ENCODE measurements at regions not wholly inside any gene's neighbourhood (a gene's known extent, or its start where the extent isn't known, plus 50 kb on each side); places are given as distances from the start of the nearest gene placed in this dataset.

DNA sequence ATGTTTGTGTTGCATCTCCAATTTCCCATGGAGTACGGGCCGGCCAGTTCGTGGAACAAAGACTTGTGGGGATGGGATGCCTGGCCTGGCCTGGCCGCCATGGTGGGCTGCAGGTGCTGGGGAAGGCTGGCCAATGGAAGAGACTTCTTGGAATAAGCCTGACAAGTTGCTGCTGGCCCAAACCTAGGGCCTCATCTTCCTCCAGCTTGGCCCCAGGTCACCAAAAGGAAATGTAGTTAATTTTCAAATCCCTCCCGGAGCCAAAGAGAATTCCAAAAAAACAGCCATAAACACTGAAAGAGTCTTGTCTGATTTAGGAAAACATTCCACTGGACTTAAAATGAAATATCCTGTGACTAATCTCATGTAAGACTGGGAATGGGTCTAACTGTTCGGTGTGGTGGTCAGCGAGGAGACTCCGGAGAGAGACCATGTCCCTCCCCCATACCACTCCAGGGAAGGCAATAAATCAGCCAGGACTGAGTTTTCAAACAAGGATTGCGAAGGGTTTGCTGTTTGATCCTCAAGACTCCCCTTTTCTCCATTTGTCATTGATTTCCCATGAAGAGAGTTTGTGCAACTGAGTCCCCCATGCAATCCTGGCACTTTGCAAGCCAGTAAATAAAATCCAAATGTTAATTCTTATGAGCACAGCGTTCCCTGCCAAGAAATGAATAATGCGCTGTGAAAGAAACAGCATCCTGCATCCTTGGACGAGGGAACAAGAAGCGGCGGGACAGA, 128.7 kb upstream of the HABP2 start:
- no peak for DNase-seq

DNA sequence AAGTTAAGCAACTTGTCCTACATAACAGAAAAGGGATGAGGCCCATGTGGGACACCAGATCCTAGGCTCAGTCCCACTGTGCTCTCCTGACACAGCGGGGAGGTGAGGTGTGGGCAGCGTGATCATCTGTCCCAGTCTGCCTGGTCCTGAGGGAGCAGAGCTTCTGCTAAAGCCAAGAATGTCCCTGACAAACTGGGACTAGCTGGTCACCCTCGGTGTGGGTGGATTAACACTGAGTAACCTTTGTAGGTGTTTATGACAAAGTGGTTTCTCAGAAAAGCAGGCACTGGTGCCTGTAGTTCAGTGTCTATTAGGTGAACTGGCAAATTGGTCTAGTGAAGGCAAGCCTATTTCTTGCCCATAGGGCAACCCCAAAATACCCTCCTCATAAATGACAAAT, 127.8 kb upstream of the HABP2 start:
- no peak for DNase-seq

DNA sequence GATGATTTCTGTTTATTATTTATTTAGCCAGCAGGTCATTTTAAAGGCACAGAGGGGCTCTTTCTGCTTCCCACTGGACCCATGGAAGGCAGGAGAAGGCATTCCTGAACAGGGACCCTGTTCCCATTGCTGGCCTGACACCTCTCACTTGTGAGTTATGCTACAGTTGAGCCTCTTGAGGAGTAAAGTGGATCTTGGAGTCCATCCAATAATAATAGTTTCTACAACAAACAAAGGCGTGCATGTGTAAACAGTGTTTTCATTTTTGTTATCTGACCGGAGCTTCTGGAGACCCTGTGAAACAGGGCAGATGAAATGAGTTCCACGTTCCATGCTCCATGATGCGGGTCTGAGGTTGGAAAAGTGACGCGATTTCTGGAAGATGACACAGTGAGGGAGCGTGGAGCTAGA, 127.3 kb upstream of the HABP2 start:
- DNase-seq, result no peak

DNA sequence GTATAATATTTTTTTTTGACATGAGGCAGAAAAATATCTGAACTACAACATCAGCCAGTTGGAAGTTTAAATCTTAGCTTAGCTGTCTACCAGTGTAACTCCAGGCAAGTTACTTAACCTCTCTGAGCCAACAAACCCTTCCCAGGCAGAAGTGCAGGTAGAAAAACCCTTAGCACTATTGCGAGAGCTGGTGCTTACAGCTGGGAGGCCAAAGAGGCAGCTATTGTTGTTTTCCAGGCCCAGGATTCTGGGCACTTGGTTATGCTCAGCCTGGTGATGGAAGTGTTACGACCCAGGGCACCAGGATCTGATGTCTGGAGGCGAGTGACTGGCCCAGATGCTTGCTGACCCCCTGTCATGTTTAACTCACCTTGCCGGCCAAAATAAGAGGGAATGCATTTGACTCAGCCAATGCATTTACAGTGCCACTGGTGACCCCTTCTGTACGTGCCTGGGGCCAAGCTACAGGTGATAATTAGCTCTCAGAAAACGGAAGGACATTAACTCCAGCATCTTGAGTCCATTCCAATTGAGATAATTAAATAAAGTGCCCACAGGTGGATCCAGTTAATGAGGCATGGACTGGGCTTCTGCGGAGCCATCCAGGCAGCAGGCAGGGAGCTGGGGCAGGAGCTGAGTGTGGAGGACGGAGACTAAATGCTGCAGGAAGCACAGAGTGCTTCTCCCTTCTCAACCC, 126.5 kb upstream of the HABP2 start:
- no peak for DNase-seq

DNA sequence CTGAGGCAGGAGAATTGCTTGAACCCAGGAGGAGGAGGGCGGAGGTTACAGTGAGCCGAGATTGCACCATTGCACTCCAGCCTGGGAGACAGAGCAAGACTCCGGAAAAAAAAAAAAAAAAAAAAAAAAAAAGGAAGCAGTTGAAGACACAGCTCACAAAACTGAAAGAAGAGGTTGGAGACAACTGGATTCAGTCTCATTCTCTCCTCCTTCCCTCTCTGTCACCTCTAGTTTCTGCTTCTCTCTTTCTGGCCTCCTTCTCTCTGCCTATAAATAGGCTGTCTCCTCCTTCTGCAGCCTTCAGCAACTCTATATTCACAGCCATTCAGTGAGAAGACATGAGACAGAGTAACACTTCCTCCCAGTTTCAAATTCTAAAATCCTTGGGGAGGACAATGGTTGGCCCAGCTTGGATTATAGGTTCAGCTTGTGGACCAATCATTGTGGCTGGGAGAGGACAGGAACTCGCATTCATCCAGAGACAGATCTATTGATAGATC, 125.6 kb upstream of the HABP2 start:
- DNase-seq, result no peak

DNA sequence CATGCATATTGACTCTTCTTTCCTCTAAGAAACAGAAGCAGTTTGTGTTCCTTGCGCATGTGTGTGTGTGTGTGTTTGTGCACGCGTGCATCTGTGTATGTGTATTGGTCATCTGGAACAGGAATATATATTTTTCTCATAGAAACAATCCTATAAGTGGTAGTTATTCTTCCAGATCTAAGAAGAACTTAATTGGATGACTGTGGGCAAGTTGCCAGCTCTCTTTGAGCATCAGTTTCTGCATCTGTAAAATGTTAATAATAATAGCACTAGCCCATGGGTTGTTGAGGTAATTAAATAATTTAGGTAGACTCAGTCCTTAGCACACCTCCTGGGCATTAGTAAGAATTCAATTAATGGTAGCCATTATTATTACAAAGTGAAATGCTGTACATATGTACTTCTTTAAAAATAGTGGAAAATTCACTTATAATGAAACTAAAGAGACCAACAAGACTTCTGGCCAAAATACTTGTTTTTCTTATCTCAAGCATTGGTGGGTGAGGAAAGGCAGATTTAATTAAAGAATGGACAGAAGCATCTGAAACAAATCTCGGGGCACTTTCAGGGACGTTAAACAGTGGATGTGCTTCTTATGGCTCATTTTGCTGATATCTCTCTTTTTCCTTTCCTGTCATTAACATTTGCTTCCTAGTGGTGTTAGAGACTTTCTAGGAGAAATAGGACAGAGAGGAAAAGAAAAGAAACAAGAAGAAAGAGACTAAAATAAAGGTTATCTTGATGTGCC, 124.9 kb upstream of the HABP2 start:
- DNase-seq, result no peak

DNA sequence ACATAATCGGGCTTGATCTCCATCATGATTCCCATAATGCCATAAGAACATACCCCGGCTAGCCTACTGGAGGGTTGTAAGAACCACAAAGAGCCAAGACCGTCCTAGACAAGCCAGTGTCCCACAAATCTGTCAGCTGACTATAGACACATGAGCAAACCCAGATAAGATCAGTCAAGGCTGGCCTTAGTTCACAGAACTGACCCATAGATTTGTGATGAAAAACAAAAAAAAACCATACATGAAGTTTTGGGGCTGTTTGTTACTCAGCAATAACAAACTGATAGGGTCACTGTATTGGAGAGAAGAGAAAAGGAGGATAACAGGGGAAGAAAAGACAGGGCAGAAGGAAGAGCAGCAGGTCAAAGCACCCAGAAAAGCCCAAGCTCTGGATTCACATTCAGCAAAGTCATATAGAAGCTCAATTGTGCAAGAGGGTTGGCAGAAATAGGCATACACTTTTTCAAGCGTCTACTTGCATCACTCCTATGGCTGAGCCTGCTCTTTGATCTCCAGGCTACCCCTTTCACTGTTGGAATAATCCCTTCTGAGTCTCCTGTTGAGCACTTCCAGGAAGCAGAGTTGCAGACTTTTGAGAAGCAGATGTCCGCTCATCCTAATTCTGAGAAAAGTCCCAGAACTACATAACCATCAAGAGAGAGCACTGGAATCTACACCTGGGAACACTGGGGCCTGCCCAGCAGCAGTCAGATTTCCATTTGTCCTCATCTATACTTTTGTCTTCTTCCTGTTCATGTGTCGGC, 122.0 kb upstream of the HABP2 start:
- no peak for DNase-seq

DNA sequence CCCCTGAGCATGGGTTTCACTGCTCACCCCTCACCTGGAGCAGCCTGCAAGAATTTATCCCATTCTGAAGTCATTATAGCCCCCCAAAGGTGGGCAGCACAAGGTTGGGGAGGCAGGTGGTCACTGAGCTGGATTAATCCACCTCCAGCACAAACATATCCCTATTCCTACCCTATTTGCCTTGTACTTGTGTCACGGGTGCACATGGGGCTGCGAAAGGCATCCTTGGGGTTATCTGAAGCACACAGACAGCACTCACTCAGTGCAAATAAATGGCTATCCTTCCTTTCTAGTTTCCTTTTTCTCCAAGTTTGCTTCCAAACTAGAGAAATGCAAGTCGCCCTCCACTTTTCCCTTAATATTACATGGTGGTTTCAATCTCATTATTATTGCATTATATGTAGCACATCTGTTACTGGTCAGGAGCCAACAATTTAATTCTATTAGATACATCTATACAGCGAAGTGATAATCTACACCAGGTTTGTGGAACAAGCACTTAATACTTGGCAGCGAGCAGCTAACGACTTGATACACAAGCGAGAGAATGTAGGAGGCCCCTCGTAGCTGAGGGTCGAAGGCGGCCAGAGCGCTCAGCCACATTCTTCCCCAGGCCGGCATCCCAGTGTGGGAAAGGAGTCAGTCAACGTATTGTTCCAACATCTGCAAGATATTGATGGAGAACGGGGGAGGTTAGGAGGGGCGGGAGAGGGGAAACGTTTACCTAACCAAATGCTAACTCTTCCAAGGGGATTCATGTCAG, 121.3 kb upstream of the HABP2 start:
- no peak for DNase-seq

DNA sequence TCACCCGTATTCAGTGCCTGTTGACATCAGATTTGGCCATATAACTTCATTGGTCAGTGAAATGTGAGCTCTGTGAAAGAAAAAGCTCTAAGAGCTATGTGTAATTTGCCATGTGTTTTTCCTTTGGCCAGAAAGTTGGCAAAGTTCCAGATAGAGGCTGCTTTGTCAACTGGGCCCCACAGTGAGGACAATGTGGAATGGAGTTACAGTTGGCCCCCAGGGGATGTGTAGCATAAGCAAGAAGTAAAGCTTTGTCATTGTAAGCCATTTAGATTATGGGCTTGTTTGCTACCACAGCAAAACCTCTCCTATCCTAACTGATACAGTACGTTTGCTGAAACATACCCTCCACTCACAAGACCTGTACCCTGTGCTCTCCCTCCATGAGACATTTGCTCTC, 119.1 kb upstream of the HABP2 start:
- DNase-seq, result no peak

DNA sequence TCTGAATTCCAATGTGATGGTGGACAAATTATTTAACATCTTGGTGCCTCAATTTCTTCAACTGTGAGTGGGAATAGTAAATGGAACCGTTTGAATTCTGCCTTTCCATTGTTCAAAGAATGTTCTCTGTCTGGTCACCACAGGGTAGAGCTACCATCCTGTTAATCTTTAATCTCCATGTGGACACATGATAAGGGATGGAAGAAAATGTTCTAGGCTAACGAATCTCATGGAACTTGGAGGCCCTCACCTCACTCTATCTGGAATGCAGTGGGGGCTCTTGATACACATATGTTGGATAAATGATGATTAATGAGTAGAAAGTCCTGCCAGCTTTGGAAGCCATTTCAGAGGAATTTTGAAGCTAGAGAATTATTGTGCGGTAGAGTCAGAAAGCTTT, 118.5 kb upstream of the HABP2 start:
- no peak for DNase-seq

DNA sequence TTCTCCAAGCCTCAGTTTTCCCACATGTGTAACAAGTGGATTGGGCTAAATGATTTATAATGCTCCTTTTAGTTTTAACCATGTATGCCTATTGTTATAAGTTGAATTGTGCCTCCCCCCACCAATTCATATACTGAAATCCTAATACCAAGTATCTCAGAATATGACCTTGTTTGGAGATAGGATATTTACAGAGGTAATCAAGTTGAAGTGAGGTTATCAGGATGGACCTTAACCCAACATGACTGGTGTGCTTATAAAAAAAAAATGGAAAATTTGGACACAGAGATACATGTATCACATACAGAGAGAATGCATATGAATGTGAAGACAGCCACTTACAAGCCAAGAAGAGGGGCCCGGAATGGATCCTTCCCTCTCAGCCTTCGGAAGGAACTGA, 117.9 kb upstream of the HABP2 start:
- DNase-seq, result no peak

DNA sequence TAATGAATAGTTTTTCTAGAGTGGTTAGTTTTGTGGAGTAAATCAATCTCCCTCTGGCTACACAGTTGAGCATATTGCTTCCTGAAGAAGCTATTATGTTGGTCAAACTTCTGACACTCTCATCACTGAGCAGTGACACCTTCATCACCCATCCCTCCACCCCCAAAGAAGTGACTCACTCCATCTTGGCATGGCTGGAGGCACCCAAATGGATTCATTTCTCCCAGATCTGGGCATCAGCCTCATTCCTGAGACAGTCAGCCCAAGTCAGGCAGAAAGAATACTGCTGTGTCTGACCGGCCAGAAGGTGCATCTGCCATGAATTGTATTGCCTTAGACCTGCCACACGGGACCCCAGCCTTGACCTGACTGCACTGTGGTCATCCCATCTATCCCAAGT, 117.0 kb upstream of the HABP2 start:
- no peak for DNase-seq

DNA sequence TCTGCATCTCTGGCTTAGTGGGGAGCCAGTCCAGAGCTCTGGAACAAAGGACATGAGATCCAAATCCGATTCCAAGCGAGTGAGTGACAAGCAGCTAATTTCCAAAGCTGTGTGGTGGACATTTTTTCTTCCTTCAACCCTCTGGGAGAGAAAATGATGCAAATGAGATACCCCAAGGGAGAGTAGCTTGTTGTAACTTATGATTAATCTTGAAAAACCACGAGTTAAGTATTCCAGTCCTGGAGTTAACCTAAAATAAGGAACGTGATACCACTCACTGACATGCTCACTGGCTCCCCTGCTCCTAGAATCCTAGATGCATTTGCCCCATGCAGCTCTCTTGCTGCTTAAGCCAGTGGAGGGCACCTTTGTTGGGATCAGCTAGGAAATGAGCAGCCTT, 116.0 kb upstream of the HABP2 start:
- no peak for DNase-seq

DNA sequence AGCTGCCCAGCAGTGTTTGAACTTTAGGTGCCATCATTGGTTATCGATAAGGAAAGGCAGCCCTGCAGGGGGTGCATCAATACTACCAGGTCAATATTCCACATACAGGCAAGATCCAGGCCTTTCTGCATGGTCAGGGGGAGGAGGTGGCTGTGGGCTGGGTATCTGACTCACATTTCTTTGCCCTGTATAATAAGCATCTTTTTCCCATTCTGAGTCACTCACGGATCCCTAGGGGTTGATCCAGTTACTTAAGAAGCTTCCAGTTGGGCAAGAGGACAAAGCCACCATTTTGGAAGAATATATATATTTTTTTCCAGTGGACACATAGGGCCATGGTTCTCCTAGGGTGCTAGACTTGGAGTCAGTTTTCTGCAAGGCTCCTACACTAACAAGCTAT, 114.2 kb upstream of the HABP2 start:
- DNase-seq, result no peak

DNA sequence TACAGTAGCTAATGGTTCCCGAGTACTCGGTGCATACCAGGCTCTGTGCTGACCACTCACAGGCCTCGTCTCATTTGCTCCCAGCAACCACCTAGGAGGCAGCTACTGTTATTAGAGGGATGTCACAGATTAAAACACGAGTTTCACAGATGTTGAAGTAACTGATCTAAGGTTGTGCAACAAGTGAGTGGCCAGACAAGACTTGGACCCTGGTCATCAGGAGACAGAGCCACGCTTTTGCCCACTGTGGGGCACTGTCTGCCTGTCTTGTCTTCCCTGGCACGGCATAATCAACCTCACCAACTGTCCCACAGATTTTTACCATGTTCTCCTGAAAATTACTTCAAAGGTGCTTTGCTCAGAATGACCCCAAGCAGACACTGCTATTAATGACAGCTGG, 111.6 kb upstream of the HABP2 start:
- no peak for DNase-seq

DNA sequence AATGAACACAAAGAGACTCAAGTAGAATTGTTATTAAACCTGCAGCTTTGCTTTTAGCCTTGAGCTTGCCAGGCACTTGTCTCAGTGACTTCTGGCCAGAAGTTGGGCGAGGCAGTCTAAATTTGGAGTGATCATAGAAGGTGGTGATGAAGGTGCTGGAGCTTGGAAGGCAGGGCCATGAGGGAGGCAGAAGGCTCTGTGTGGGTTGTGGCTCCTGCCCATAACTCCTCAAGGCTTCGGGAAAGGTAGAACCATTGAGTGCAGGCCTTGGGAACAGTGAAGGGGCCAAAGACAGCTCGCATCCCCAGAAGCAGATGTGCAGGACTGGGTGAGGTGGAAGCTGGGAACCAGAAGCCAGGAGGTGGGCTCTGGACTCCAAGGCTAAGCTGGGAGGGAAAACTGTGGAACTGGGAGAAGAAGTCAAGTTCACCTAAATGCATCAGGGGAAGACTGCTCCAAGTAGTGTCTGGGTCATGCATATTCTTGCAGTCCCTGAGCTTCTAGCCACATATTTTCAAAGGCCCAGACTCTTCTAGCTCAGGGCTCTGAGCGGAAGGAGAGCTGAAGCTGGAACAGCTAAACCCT, 111.1 kb upstream of the HABP2 start:
- no peak for DNase-seq

DNA sequence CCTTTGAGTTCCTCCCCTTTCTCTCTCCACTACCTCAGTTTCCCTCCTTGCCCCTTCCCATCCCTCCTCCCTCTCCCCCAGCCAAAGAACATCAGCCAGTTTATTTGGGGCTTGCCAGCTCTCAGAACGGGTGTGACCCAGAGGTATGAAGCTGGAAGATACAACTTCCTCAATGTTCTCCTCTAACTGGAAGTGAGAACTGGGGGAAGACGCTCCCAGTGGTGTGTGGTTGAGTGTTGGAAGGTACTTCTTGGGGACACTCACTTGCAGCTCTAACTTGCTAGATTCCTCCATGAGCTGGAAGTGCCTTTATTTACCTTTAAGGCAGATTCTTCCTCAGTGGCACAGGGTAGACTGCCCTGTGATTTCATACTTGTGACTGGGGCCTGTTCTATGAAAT, 110.5 kb upstream of the HABP2 start:
- no peak for DNase-seq

DNA sequence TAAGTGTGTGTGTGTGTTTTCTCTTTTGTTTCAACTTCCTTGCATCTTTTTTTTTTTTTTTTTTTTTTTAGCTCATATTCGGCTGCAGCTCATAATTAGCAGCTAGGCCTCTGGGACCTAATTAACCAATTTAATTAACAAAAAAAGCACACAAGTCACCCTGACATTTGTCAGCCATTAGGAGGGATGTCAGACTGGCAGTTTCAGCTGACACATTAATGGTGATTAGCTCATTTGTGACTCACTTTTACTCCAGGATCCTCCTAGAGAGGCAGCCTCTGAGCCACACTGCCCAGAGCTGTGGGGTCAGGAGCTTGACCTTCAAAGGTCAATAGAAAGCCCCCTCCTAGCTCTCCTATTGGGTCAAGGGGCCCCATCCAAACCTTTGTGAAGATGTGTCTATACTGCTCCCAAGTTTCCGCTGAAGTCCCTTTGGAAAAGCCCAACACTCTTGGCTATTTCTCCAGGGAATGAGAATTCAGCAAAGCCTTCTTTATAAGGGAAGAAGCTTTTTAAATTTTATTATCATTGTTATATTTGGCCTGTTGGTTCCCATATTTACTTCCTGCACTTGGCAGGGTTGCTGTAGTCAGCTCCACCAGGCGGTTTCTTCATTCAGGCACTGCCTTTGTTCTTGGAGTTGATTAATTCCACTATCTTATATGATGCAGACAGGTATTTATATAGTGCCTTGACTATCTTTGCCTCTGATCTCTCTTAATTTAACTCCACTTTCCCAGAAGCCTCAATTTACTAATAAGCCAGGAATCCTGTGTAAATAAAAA, 109.5 kb upstream of the HABP2 start:
- no peak for DNase-seq

DNA sequence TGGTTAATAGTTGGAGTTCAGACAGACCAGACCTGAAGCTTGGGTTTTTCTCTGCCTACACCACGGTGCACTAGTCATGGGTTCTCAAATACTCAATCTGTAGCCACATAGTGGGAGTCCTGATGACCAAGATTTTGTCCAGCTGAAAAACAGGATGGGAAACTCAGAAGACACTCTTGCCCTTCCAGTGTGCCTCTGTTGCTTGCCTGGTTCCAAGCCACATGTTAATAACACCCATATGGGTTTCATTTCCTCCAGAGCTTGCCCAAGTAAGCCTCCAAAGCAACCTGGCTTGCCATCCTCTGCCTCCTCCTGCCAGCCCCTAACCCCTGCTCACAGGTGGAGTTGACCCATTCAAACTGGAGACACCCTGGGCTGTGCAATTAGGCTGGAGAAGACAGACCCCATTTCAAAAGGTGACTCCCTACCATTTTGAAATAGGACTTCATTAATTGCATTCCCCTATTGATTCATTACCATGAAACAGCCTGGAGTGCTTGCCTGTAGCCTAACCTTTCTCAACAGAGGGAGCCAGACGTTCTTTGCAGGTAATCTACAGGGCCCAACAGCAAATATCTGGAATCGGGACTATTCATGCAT, 108.0 kb upstream of the HABP2 start:
- DNase-seq, result no peak

DNA sequence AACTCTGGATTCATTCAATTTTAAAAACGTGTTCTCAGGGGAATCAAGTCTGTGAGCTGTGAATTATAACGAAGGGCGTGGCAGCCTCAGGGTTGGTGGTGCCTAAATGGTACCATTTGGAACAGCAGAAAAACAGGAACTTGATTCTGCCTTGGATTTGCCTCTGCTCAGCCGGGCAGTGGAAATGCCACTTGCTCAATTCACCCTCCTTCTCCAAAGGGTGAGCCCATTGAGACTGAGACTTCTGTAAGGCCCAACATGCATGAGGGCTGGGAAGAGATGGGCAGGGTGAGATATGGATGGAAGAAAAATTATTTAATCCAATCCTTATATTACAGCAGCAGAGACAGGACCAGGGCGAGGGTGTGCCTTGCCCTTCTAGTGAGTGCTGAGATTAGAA, 107.1 kb upstream of the HABP2 start:
- no peak for DNase-seq

DNA sequence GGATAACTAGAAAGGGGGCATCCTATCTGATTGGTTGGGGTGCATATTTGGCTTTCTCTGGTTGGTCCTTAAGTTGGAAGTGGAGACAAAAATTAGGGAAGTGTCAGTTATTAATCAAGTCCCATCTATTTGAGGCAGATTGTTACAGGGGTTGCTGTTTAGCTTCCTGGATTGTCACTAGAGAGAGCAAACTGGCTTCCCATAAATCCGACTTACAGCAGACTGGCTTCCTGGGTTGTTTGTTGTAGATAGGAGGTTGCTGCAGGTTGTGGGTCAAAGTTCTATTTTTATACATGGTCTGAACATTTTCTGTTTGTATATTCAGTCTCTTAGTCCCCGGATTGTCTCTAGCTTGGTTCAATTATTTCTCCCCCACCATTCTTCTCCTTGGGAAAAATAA, 106.1 kb upstream of the HABP2 start:
- no peak for DNase-seq

Data from NCI-H1930 (cell line).